WTC11 (cell line): ENCODE measurements at regions not wholly inside any gene's neighbourhood (a gene's known extent, or its start where the extent isn't known, plus 50 kb on each side); places are given as distances from the start of the nearest gene placed in this dataset.

Source experiments
- ATAC-seq: fragments of 200-7000 bp; cut with Tn5 transposase; 2 replicates; pipeline ENCODE4 v1.10.0; 2021; ENCODE audit warnings: mild to moderate bottlenecking, moderate library complexity
- CTCF ChIA-PET: fragments of 300-600 bp; sonication (Branson Sonifier 250); formaldehyde crosslinking; loops from one replicate; lab custom pipeline; 2021; ENCODE audit warnings: antibody characterized with exemption; lab: Charles Lee
- POLR2A ChIA-PET: fragments of 350-600 bp; sonication (Branson Sonifier 250); formaldehyde crosslinking; loops from one replicate; lab custom pipeline; 2021; ENCODE audit warnings: antibody characterized with exemption; lab: Charles Lee
- DNase-seq: peaks from one replicate; pipeline ENCODE4 v3.0.0; 2021; ENCODE audit warnings: low spot score
- H3K27ac Mint-ChIP-seq: 2 replicates; pipeline ENCODE4 v1.8.0; 2021; ENCODE audit warnings: mixed read lengths
- H3K27me3 Mint-ChIP-seq: 2 replicates; pipeline ENCODE4 v1.8.0; 2021; ENCODE audit warnings: low read depth, mild to moderate bottlenecking, moderate library complexity, mixed read lengths
- H3K36me3 Mint-ChIP-seq: 2 replicates; pipeline ENCODE4 v1.8.0; 2021; ENCODE audit warnings: mixed read lengths
- H3K4me1 Mint-ChIP-seq: 2 replicates; pipeline ENCODE4 v1.8.0; 2022; ENCODE audit warnings: mixed read lengths
- H3K4me3 Mint-ChIP-seq: 2 replicates; pipeline ENCODE4 v1.8.0; 2021; ENCODE audit warnings: mild to moderate bottlenecking, moderate library complexity, mixed read lengths
- H3K9me3 Mint-ChIP-seq: 2 replicates; pipeline ENCODE4 v1.8.0; 2021; ENCODE audit warnings: mixed read lengths
- ARID4B ChIP-seq: sonication (generic); formaldehyde crosslinking; IDR thresholded peaks from 2 replicates; pipeline ENCODE4 v1.8.0; 2023; ENCODE audit warnings: missing genetic modification reagents, mild to moderate bottlenecking, borderline replicate concordance
- ETV6 ChIP-seq: sonication (generic); formaldehyde crosslinking; IDR thresholded peaks from 2 replicates; pipeline ENCODE4 v1.8.1; 2022; ENCODE audit warnings: mild to moderate bottlenecking, missing genetic modification reagents
- HMGA2 ChIP-seq: fragments of 250-450 bp; sonication (Bioruptor Pico); IDR thresholded peaks from 2 replicates; pipeline ENCODE4 v1.4.0; 2021; ENCODE audit warnings: mild to moderate bottlenecking, moderate library complexity
- MLX ChIP-seq: sonication (generic); formaldehyde crosslinking; IDR thresholded peaks from 2 replicates; pipeline ENCODE4 v1.8.1; 2023; ENCODE audit warnings: mild to moderate bottlenecking, missing genetic modification reagents, moderate library complexity
- MYBL2 ChIP-seq: sonication (generic); formaldehyde crosslinking; IDR thresholded peaks from 2 replicates; pipeline ENCODE4 v1.8.1; 2023; ENCODE audit warnings: mild to moderate bottlenecking, moderate library complexity, missing genetic modification reagents
- NFATC4 ChIP-seq: fragments of 250-450 bp; sonication (Bioruptor Pico); IDR thresholded peaks from 2 replicates; pipeline ENCODE4 v1.9.0; 2021; ENCODE audit warnings: mild to moderate bottlenecking
- NFE2L1 ChIP-seq: sonication (generic); formaldehyde crosslinking; IDR thresholded peaks from 2 replicates; pipeline ENCODE4 v1.8.1; 2023; ENCODE audit warnings: missing genetic modification reagents
- NR2C2 ChIP-seq: sonication (generic); formaldehyde crosslinking; IDR thresholded peaks from 2 replicates; pipeline ENCODE4 v1.8.0; 2022; ENCODE audit warnings: mild to moderate bottlenecking, missing genetic modification reagents
- NR3C1 ChIP-seq: sonication (generic); formaldehyde crosslinking; conservative IDR thresholded peaks from 2 replicates; pipeline ENCODE4 v1.8.1; 2023; ENCODE audit warnings: low read depth, mild to moderate bottlenecking, missing genetic modification reagents
- PRDM15 ChIP-seq: sonication (generic); formaldehyde crosslinking; IDR thresholded peaks from 2 replicates; pipeline ENCODE4 v1.8.0; 2022; ENCODE audit warnings: missing genetic modification reagents
- SMAD4 ChIP-seq: sonication (generic); formaldehyde crosslinking; IDR thresholded peaks from 2 replicates; pipeline ENCODE4 v1.8.0; 2022; ENCODE audit warnings: mild to moderate bottlenecking, missing genetic modification reagents
- TP53 ChIP-seq: sonication (generic); formaldehyde crosslinking; IDR thresholded peaks from 2 replicates; pipeline ENCODE4 v1.8.1; 2023; ENCODE audit warnings: mild to moderate bottlenecking, missing genetic modification reagents
- ZNF423 ChIP-seq: fragments of 250-450 bp; sonication (Bioruptor Pico); IDR thresholded peaks from 2 replicates; pipeline ENCODE4 v2.1.2; 2022; ENCODE audit warnings: mild to moderate bottlenecking, moderate library complexity
- ZNF425 ChIP-seq: fragments of 250-450 bp; sonication (Bioruptor Pico); conservative IDR thresholded peaks from 2 replicates; pipeline ENCODE4 v1.9.0; 2021; ENCODE audit warnings: mild to moderate bottlenecking
- TF ChIP-seq, protein P1 (sequence below): fragments of 250-450 bp; sonication (Bioruptor Pico); IDR thresholded peaks from 2 replicates; pipeline ENCODE4 v1.9.0; 2021; ENCODE audit warnings: mild to moderate bottlenecking
- TF ChIP-seq, protein P2 (sequence below): fragments of 250-450 bp; sonication (Bioruptor Pico); IDR thresholded peaks from 2 replicates; pipeline ENCODE4 v1.9.0; 2021; ENCODE audit warnings: mild to moderate bottlenecking

DNA sequence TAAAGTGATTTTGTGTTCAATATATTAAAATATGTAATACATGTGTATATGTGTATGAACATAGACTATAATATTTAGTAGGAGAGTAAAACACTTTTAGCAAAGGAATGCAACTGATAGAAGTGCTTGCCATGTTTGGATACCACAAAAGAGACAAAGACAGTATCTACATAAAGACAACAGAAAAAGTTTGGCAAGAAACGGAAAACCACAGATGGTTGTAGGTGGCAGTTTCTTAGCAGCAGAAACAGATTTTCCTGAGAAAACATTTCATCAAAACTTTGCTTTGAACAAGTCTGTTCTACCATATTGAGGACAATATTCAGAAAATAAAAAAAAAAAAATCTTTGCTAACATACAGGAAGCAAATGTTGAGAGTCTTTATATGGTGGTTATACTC lies 1560.4 kb upstream of the GBE1 start:
- ChIA-PET CTCF (no interaction called here), POLR2A (no interaction called here)
- no peak for DNase-seq
- Mint-ChIP-seq H3K27me3 (no peaks in the 10 kb centered on the region; the same call in 1 of the 2 replicates), H3K4me1 (peaks cover 22% of the 10 kb centered on the region), H3K36me3 (no peaks in the 10 kb centered on the region), H3K27ac (no peak overlapping the region), H3K9me3 (0 out of 2 replicates have a peak, but pooled peaks cover 3% of the 10 kb centered on the region), H3K4me3 (no peak overlapping the region)
- no peak for ATAC-seq
- TF ChIP-seq ETV6 (CRISPR knock-in tag): no peak
- TF ChIP-seq ARID4B (CRISPR knock-in tag): no peak
- TF ChIP-seq PRDM15 (CRISPR knock-in tag): no peak

DNA sequence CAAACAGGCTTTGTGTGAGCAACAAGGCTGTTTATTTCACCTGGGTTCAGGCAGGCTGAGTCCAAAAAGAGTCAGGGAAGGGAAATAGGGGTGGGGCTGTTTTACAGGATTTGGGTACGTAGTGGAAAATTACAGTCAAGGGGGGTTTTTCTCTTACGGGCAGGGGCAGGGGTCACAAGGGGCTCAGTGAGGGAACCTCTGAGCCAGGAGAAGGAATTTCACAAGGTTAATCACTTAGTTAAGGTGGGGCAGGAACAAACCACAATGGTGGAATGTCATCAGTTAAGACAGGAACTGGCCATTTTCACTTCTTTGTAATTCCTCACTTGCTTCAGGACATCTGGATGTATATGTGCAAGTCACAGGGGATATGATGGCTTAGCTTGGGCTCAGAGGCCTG lies 1592.8 kb upstream of the GBE1 start:
- H3K4me3 Mint-ChIP-seq: no peak overlapping the region
- H3K27ac Mint-ChIP-seq: peak overlapping the region; percentile 50; the same call in 1 of the 2 replicates
- H3K27me3 Mint-ChIP-seq: no peaks in the 10 kb centered on the region
- peaks cover 50% of the 10 kb centered on the region for H3K9me3 Mint-ChIP-seq
- H3K4me1 Mint-ChIP-seq: peaks cover 7% of the 10 kb centered on the region
- ChIA-PET CTCF (no interaction called here), POLR2A (no interaction called here)
- DNase-seq (no peak), ATAC-seq (no peak)
- H3K36me3 Mint-ChIP-seq: peaks cover 37% of the 10 kb centered on the region
- TF ChIP-seq ZNF425 (CRISPR knock-in tag): no peak
- TF ChIP-seq, protein P1, sequence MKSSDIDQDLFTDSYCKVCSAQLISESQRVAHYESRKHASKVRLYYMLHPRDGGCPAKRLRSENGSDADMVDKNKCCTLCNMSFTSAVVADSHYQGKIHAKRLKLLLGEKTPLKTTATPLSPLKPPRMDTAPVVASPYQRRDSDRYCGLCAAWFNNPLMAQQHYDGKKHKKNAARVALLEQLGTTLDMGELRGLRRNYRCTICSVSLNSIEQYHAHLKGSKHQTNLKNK (CRISPR knock-in tag): no peak
- no peak for TF ChIP-seq NFATC4 (CRISPR knock-in tag)
- TF ChIP-seq ARID4B (CRISPR knock-in tag): no peak
- no peak for TF ChIP-seq HMGA2
- TF ChIP-seq NFE2L1: no peak
- no peak for TF ChIP-seq NR2C2 (CRISPR knock-in tag)
- TF ChIP-seq, protein P2, sequence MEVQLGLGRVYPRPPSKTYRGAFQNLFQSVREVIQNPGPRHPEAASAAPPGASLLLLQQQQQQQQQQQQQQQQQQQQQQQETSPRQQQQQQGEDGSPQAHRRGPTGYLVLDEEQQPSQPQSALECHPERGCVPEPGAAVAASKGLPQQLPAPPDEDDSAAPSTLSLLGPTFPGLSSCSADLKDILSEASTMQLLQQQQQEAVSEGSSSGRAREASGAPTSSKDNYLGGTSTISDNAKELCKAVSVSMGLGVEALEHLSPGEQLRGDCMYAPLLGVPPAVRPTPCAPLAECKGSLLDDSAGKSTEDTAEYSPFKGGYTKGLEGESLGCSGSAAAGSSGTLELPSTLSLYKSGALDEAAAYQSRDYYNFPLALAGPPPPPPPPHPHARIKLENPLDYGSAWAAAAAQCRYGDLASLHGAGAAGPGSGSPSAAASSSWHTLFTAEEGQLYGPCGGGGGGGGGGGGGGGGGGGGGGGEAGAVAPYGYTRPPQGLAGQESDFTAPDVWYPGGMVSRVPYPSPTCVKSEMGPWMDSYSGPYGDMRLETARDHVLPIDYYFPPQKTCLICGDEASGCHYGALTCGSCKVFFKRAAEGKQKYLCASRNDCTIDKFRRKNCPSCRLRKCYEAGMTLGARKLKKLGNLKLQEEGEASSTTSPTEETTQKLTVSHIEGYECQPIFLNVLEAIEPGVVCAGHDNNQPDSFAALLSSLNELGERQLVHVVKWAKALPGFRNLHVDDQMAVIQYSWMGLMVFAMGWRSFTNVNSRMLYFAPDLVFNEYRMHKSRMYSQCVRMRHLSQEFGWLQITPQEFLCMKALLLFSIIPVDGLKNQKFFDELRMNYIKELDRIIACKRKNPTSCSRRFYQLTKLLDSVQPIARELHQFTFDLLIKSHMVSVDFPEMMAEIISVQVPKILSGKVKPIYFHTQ (CRISPR knock-in tag): no peak
- TF ChIP-seq TP53 (CRISPR knock-in tag): no peak
- TF ChIP-seq MYBL2 (CRISPR knock-in tag): no peak
- no peak for TF ChIP-seq SMAD4 (CRISPR knock-in tag)
- no peak for TF ChIP-seq MLX (CRISPR knock-in tag)
- TF ChIP-seq NR3C1 (CRISPR knock-in tag): no peak
- TF ChIP-seq ZNF423 (CRISPR knock-in tag): no peak
